GM23248 (cell line): ENCODE measurements at regions not wholly inside any gene's neighbourhood (a gene's known extent, or its start where the extent isn't known, plus 50 kb on each side); places are given as distances from the start of the nearest gene placed in this dataset.

Source experiments
- EZH2 ChIP-seq: fragments of 200-600 bp; sonication (generic); IDR thresholded peaks from 2 replicates; pipeline ENCODE4 v1.6.1; 2018; ENCODE audit warnings: antibody characterized with exemption, mild to moderate bottlenecking; ENCODE audit not compliant: insufficient read depth, poor library complexity, severe bottlenecking
- EZH2phosphoT487 ChIP-seq: fragments of 200-600 bp; sonication (generic); IDR thresholded peaks from 2 replicates; pipeline ENCODE4 v1.6.1; 2018; ENCODE audit warnings: antibody characterized with exemption, moderate library complexity, mild to moderate bottlenecking, low read depth; ENCODE audit not compliant: insufficient read depth

DNA sequence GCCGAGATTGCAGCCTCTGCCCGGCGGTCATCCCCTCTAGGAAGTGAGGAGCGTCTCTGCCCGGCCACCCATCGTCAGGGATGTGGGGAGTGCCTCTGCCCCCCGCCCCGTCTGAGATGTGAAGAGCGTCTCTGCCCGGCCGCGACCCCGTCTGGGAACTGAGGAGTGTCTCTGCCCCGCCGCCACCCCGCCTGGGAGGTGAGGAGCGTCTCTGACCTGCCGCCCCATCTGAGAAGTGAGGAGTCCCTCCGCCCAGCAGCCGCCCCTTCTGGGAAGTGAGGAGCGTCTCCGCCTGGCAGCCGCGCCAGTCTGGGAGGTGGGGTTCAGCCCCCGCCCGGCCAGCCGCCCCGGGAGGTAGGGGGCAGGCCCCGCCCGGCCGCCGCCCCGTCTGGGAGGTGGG is 544.0 kb downstream of the CCER1 start:
- TF ChIP-seq EZH2phosphoT487: no peak
- no peak for TF ChIP-seq EZH2
